Activated CD4-positive, alpha-beta T cell treated with anti-CD3 and anti-CD28 coated beads for 1 hour (primary cell): ENCODE measurements at regions not wholly inside any gene's neighbourhood (a gene's known extent, or its start where the extent isn't known, plus 50 kb on each side); places are given as distances from the start of the nearest gene placed in this dataset.

Source experiments
- DNase-seq: peaks from one replicate; pipeline ENCODE4 v3.0.0-alpha.2; 2020

DNA sequence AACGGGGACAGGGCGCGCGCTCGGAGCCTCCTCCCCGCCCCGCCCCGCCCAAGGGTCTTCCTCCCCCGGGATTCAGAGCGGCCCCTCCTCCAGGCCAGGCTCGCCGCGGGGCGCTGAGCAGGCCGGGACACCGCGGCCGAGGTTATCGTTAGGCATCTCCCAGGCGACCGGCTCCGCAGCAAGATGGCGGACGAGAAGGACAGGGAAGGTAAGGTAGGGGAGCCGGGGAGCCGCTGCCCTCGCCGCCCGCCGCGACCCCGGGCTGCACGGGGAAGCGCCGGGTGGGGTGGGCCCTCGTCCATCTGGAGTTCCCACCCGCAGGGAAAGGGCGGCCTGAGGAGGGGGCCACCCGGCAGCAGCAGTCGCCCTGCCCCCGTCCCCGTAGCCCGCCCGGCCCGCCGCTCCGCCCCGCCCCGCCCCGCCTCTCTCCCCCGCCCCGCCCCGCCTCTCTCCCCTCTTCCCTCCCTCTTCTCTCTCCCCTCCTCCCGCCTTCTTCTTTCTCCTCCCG, 105.9 kb upstream of the HNRNPU start:
- DNase-seq: no peak

DNA sequence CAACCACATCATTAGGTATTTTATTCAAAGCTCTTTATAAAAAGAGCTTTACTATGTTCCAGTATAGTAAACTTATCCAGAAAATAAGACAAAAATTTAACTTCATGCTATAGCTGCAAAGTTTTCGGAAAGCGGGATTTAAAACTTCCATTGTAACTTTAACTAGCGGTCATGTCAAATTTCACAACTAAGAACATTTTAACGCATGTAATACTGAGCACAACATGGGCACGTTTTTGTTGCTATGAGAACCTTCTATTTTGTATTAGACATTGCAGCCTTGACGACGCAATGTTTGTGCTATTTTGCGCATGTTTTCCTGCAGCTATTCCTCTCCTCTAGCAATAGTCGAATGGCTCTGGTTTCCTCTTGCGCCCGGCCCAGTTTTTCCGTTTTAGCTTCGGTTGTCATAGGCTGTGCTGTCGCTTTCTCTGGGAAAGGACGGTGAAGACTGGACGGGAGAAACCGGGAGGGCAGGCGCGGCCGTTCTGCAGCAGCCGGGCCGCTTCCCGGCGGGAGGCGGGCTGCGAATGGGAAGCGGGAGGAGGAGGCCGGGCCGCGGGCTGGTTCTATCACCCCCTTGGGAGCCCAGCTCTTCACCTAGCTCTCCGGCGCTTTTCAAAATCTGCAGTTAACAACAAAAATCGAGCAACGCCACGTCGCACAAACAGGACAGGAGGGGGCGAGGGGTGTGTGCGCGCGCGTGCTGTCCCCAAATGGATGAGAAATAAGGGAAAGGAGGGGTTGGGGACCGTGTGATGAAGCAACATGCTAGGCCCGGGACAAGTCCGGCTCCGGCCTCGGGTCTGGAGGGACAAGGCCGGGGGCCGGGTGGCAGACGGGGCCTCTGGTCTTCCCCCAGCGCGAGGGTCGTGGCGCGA, 105.3 kb upstream of the HNRNPU start:
- DNase-seq: peak; percentile 47

DNA sequence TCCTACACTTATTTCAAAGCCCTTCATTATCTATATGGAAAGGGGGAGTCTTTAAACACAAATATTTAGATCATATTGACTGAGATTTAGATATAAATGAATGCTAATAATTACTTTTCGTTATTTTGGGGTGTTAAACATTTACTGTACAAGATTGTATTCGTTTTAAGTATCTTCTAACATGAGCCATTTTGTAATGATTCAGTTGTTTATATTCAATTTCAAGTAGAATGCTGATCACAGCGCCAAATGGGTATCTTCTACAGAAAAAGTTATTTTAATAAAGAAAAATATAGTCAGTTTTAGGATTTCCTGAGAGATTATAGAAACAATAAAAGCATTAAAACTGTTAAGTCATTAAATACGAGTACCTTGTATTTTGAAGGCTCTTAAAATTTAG, 104.5 kb upstream of the HNRNPU start:
- no peak for DNase-seq

DNA sequence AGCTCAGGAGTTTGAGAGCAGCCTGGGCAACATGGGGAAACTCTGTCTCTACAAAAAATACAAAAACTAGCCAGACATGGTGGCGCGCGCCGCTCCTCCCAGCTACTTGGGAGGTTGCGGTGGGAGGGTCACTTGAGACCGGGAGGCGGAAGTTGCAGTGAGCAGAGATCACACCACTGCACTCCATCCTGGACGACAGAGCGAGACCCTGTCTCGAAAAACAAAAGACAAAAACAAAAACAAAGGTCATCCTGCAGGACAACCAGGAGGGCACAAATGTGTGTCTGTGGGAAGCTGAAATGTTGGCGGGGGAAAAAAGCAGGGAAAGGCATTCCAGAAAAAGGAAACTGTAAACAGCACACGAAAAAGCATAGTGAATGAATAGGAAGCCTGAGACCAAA, 104.1 kb upstream of the HNRNPU start:
- no peak for DNase-seq

DNA sequence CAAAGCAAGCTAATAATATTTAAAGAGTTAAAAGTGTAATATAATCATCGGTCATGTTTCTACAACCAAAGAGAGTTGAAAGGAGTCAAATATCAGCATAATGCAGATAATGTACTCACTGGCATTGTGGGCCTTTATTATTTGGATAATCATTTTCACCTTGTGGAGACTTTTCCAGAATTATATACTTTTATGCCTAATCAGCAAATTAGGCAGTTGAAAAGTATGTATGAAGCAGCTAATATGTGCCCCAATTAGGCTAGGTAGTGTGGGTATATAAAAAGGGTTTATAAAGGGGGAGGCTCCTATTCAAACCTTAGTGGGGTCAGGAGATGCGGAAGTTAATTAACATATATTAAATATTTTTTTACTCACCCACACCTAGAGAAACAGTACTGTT, 102.8 kb upstream of the HNRNPU start:
- DNase-seq: no peak

DNA sequence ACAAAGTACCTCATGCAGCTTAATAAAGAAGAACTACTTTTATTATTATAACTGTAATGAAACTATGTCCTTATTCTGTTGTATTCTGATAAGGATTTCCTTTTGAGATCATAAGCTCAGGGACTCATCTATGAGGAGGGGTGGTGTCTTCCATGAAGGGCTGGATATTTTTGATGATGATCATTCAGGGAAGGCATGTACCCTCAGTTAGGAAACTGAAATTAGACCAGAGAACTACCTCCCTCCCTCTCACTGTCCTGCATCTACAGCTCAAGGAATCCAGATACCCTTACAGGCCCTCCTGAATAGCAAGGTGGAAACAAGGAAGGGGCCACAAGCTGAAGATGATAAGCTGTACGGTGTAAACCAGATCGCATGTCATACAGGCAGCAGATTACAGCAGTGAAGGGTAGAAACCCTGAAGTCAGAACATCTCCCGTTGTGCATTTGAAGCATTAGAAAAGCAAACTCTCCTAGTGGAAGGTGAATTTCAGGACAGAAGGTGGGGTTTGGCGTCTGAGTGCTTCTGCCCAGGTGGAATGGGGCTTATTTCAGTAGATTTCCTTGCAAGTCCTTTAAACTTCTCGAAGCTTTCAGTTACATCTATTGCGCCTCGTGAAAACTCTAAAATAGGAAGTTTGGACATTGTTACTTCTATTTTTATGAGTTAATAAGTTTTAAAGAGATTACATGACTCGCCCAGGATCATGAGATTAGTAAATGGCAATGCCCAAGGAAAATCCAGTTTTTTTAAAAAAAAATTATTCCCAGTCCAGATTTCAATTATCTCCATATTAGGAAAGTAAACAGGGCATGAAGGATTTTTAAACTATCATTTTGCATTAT, 101.1 kb upstream of the HNRNPU start:
- DNase-seq: no peak

DNA sequence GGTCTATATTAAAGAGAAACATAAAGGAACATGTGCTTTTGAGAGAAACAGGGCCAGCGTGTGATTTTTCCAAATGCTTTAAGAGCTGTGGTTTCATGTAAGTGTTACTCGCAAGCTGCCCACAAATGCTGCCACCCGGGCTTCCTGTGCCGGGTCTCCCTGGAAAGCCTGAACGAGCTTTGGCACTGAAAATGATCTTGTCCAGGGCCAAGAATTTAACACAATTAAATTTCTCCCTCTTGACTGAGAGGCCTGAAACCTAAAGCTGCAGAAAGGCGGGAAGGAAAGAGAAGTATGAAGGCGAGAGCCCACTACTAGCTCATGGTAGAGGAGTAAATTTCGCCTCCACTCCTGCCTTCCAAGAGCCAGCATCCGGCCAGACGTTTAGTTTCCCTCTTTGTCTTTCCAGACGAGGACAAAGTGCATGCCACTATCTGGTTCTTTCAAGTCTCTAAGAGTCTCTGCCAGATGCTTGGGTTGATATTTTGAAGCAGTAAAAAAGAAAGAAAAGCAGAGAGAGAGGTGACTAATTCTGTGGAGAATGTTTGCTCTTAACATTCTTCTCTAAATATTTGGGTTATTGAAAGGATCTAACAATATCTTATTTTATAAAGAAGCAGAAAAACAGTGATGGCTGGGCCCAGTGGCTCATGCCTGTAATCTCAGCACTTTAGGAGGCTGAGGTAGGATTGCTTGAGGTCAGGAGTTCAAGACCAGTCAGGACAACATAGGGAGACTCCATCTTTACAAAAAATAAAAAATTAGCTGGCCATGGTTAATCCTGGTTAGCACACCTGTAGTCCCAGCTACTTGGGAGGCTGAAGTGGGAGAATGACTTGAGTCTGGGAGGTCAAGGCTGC, 100.0 kb upstream of the HNRNPU start:
- DNase-seq: no peak

DNA sequence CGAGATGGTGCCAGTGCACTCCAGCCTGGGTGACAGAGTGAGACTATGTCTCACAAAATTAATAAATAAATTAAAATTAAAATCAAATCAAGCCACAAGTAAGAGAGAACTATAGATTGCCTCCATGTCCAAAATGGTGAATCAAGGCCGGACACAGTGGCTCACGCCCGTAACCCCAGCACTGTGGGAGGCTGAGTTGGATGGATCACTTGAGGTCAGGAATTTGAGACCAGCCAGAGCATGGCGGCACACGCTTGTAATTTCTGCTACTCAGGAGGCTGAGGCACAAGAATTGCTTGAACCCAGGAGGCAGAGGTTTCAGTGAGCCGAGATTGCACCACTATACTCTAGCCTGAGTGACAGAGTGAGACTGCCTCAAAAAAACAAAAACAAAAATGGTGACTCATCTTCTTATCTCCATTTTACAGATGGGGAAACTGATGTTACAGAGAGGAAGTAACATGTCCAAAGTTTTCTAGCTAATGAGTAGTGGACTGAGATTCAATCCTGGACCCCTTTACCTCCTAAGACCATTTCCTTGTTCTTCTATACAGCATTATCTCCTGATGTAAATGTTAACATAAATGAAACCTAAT, 99.0 kb upstream of the HNRNPU start:
- DNase-seq: no peak

DNA sequence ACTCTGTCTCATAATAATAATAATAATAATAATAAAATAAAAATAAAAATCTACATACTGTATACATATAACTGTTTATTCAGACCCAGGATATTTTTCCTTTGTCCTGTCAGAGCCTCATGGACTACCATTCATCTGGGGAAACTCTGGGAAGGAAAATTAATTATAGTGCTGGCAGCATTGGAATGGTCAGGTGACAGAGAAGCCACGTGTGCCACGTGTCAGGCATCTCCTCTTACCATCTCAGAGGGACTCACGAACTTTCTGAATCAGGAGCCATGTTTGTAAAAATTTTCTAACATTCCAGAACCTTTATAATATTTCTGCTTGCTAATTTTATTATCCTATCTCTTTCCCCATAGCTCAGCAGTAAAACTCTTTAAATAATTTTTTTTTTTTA, 97.8 kb upstream of the HNRNPU start:
- no peak for DNase-seq

DNA sequence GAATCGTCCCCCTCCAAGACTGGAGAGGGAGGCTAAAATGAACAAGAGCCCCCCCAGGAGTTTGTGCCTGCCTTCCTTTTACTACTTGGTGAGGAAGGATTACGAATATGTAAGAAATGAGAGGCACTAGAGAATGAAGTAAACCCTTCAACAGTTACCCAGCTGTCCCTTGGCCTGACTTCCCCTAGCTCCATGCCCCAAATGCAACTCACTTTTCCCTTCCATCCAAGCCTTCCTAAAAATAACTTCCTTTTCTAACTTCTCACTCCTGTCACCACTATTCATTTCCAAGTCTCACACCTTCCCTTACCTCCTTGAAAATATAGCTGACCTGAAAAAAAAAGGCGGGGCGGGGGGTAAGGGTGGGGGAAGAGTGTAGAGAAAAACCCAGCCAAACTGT, 96.6 kb upstream of the HNRNPU start:
- no peak for DNase-seq

DNA sequence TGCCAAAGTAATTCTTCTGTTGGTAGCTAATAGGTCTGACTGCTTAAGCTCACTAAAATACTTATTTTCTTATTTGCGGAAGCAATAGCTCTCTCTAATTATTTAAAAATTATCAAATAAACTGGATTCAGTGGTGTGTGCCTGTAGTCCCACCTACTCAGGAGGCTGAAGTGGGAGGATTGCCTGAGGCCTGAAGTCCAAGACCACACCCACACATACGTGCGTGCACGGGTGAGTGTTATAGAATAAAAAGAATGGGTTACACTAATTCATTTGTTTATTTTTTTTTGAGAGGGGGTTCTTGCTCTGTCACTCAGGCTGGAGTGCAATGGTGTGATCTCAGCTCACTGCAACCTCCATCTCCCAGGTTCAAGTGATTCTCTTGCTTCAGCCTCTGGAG, 94.2 kb upstream of the HNRNPU start:
- no peak for DNase-seq

DNA sequence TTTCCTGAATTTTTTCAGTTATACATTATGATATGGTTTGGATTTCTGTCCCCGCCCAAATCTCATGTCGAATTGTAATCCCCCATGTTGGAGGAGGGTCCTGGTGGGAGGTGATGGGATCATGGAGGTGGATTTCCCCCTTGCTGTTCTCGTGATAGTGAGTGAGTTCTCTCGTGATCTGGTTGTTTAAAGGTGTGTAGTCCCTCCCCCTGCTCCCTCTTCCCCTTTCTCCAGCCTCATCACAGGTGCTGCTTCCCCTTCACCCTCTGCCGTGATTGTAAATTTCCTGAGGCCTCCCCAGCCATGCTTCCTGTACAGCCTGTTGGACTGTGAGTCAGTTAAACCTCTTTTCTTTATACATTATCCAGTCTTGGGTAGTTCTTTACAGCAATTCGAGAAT, 93.2 kb upstream of the HNRNPU start:
- DNase-seq: no peak

DNA sequence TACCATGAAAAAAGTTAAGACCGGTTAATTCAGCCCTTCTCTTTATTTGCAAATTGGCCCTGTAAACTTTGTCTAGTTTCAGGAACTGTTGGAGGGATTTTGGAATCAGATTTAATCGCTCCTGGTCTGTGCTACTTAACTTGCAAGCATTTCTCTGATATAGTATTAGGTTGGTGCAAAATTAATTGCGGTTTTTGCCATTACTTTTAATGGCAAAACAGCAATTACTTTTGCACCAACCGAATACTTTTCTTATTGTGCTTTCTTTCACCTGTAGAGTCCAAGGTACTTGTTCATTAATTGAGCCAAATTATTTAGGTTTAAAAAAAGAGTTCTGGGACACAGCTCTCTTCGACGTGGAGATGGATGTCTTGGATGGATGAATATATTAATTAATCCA, 92.8 kb upstream of the HNRNPU start:
- no peak for DNase-seq

DNA sequence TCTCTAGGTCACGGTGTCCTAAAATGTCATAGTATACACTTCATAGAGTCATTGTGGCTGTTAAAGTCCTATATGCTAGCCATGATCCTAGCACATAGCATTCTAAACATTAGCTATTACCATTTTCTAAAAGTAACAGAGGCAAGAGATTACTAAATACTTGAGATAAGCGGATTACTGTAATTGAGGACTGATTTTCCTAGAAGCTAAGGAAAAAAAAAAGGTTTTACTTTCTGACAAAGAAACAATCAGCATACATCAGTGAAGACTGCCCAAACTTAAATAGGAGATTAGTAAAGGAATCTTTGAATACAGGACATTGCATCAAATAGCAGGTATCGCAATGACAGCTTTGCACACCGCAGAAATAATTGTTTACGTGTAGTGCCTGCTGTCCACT, 91.3 kb upstream of the HNRNPU start:
- no peak for DNase-seq

DNA sequence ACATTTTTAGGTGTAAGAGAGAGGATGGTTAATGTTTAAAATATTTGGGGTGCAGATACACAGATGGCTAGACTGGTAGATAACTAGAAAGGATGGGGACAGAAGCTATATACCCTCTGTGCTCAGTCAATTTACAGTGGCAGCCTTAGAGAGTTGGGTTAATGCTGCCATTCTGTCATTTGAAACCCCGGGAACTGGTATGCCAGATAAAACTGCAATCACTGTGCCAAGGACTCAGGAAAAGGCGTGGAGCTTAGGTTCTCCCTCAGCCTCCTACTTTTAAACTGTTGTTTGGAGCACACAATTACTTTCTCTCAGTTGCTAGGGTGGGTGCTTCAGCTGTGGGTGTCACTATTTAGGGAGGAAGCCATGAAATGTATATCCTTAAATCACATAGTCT, 90.0 kb upstream of the HNRNPU start:
- no peak for DNase-seq

DNA sequence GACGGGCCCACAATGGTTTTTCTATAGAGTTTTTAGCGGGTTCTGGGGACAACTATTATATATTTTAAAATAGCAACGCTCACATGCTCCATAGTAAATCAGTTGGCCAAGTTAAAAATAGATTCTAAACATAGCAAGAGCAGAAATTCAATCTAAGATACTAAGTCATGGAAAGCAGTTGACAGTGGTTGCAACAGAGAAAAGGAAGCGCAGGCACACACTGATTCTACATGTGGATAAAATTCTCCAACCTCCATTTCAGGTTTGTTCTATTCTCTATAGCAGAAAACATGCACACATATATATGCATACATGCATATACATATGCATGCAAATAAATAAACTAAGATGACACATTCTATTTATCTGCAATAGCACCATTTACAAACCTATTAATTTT, 89.6 kb upstream of the HNRNPU start:
- no peak for DNase-seq

DNA sequence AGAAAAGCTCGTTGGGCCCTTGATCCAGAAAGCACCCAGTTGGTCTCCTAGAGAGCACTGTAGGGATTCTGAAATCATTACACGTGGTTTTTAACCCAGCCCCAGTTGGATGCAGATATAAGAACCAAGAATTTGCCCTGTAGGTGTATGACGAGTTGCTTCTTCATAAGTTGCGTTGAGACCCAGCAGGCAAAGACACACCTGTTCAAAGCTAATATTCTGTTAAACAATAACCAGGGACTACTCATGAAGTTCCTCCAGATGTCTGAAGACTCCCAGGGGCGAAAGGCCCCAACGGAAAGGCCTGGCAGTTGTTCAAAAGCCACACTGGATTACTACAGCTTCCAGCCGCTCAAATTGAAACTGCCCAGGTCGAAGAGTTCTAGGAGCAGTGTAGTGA, 88.6 kb upstream of the HNRNPU start:
- DNase-seq: no peak

DNA sequence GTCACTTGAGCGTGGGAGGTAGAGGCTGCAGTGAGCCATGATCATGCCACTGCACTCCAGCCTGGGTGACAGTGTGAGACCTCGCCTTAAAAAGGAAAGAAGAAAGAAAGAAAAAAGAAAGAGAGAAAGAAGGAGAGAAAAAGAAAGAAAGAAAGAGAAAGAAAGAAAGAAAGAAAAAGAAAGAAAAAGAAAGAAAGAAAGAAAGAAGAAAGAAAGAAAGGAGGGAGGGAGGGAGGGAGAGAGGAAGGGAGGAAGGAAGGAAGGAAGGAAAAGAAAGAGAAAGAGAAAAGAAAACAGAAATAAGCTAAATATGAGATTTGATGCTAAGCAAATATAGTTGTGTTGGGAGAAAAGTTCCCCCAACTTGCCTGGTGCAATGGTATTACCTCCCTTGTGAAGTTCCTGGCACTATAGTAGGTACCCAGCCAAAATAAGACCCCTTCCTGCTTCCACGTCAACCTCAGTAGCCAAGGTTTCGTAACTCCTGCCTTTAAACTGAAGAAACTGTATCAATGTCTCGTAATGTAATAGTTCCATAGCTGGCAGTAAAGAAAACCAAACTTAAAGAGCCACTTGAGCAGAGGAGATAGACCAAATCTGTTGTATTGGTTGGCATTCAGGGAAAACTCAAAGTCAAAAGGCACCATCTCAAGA, 88.1 kb upstream of the HNRNPU start:
- DNase-seq: no peak

DNA sequence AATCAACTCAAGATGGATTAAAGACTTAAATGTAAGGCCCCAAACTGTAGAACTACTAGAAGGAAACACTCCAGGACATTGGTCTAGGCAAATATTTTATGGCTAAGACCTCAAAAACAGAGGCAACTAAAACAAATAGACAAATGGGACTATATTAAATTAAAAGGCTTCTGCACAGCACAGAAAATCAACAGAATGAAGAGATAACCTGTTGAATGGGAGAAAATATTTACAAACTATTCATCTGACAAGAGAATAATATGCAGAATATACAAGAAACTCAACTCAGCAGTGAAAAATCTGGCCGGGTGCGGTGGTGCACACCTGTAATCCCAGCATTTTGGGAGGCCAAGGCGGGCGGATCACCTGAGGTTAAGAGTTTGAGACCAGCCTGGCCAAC, 84.1 kb upstream of the HNRNPU start:
- no peak for DNase-seq

DNA sequence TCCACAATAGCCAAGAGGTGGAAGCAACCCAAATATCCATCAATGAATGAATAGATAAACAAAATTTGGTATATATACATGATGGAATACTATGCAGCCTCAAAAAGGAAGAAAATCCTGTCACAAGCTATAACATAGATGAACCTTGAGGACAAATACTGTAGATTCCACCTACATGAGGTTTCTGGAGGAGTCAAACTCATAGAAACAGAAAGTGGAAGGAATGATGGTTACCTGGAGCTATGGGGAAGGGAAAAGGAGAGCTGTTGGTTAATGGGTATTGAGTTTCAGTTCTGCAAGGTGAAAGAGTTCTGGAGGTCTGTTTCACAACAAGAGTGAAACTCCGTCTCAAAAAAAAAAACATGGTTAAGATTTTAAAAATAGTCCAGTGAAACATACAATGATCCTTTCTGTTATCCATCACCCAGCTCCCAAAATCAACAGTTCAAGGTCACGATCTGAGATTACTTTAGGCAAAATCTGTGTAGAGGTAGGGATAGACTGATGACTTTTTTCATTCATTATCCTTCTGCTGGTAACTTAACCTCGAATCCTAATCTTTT, 80.8 kb upstream of the HNRNPU start:
- DNase-seq: no peak

DNA sequence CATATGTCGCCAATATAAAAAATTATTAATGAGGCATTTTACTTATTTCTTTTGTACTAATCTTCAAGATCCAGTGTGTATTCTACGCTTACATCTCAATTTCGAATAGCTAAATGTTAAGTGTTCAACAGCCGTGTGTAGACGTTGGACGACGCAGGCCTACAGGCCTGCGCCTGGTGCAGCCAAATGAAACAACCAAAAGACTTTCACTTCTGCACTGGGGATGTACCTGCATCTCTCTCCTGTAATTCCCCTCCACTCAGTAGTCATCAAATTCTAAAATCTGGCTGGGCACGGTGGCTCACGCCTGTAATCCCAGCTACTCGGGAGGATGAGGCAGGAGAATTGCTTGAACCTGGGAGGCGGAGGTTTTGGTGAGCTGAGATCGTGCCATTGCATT, 76.8 kb upstream of the HNRNPU start:
- no peak for DNase-seq

DNA sequence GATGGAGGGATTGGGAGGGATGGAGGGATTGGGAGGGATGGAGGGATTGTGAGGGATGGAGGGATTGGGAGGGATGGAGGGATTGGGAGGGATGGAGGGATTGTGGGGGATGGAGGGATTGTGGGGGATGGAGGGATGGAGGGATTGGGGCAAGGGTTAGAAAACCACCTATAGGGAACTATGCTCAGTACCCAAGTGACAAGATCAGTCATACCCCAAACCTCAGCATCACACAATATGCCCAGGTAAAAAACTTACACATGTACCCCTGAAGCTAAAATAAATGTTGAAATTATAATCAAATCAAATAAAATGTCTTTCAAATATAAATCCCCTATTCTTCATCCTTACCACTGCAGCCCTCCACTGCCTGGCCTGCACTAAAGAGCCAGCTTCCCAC, 72.8 kb upstream of the HNRNPU start:
- DNase-seq: no peak
